ENCODE measurements at regions not wholly inside any gene's neighbourhood (a gene's known extent, or its start where the extent isn't known, plus 50 kb on each side); places are given as distances from the start of the nearest gene placed in this dataset.

DNA sequence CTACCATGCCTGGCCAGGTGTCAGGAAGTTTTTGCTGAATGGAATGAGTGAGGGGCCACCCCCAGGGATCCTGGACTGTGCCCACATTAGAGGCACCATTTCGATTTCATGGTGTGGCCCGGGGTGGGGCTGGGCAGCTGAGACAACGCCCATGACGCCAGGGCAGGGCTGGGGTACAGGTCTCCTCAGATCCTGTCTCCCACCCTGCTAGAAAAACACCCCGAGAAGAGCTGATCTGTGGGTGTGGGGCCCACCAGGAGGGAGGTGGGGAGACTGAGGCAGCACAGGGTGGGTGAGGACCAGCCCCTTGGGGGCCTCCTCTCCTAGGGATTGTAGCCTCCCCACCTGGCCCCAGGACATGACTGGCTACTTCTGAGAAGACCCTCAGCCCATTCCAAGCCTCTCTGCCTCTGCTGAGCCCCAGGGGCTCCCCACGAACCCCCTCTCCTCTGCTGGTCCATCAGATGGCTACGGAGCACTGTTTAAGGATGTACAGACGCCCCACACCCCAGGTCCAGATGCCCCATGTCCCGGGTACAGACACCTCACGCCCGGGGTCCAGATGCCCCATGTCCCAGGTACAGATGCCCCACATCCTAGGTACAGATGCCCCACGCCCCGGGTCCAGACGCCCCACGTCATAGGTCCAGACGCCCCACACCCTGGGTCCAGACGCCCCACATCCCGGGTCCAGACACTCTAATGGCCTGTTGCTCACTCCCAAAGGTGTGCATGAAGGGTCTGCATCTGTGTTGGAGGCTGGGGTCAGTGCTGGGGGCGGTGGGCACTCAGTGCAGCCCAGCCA, 99.4 kb downstream of the MICALL2 start:
- Histone ChIP-seq H3K4me1 (ENCODE audit: low read length) (no peaks in the 10 kb centered on the region), H3K9me2 (replicated peaks; ENCODE audit: insufficient read depth, low read length) (no peaks in the 10 kb centered on the region), H3K4me2 (ENCODE audit: low read depth, low read length) (no peak overlapping the region), H3K27ac (ENCODE audit: low read length) (no peak overlapping the region), H4K20me1 (ENCODE audit: insufficient read depth, low read length) (no peaks in the 10 kb centered on the region), H3F3A (ENCODE audit: insufficient read depth, low read length) (no peaks in the 10 kb centered on the region), H3K4me3 (ENCODE audit: low read length) (no peak overlapping the region), H3K27me3 (replicated peaks; ENCODE audit: insufficient read depth, low read length) (peaks cover 52% of the 10 kb centered on the region), H2AFZ (ENCODE audit: low read length) (no peak overlapping the region), H3K9me3 (replicated peaks; ENCODE audit: insufficient read depth, low read length) (no peaks in the 10 kb centered on the region), H3K9ac (ENCODE audit: low read length) (no peak overlapping the region), H3K36me3 (replicated peaks; ENCODE audit: insufficient read depth, low read length) (no peaks in the 10 kb centered on the region), H3K79me2 (ENCODE audit: low read length) (no peaks in the 10 kb centered on the region)
- DNase-seq = no peak
- TF ChIP-seq, protein P1, sequence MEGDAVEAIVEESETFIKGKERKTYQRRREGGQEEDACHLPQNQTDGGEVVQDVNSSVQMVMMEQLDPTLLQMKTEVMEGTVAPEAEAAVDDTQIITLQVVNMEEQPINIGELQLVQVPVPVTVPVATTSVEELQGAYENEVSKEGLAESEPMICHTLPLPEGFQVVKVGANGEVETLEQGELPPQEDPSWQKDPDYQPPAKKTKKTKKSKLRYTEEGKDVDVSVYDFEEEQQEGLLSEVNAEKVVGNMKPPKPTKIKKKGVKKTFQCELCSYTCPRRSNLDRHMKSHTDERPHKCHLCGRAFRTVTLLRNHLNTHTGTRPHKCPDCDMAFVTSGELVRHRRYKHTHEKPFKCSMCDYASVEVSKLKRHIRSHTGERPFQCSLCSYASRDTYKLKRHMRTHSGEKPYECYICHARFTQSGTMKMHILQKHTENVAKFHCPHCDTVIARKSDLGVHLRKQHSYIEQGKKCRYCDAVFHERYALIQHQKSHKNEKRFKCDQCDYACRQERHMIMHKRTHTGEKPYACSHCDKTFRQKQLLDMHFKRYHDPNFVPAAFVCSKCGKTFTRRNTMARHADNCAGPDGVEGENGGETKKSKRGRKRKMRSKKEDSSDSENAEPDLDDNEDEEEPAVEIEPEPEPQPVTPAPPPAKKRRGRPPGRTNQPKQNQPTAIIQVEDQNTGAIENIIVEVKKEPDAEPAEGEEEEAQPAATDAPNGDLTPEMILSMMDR (IDR thresholded peaks at IDR 0.05; ENCODE audit: low read length) = no peak
- no peak for TF ChIP-seq EZH2 (optimal IDR thresholded peaks at IDR 0.05; ENCODE audit: low read depth, low read length)
- TF ChIP-seq EZH2phosphoT487 (IDR thresholded peaks at IDR 0.05; ENCODE audit: low read length) = no peak

DNA sequence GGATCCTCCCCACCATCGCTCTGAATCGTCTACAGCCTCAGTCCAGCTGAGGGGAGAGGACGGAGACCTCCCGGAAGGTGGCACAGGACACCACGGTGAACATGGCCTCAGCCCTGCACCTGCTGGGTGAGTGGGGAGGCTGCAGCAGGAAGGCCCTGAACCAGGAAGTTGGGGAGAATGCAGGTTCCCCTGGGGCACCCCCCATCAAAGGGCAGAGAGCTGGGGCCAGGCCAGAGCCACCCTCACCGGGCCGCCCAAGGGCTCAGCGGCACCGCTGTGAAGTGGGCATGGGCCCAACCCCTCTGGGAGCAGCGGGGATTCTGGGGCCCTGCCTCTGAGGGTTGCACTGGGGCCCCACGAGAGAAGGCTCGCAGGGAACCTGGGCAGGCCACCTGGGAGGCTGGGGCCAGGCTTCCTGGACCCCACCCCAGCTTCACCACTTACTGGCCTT, 98.7 kb downstream of the MICALL2 start:
- TF ChIP-seq, protein P1 (IDR thresholded peaks at IDR 0.05; ENCODE audit: low read length) = no peak
- TF ChIP-seq EZH2phosphoT487 (IDR thresholded peaks at IDR 0.05; ENCODE audit: low read length) (no peak), EZH2 (optimal IDR thresholded peaks at IDR 0.05; ENCODE audit: low read depth, low read length) (no peak)
- no peaks in the 10 kb centered on the region for H3K4me1 ChIP-seq (ENCODE audit: low read length)
- DNase-seq = no peak

DNA sequence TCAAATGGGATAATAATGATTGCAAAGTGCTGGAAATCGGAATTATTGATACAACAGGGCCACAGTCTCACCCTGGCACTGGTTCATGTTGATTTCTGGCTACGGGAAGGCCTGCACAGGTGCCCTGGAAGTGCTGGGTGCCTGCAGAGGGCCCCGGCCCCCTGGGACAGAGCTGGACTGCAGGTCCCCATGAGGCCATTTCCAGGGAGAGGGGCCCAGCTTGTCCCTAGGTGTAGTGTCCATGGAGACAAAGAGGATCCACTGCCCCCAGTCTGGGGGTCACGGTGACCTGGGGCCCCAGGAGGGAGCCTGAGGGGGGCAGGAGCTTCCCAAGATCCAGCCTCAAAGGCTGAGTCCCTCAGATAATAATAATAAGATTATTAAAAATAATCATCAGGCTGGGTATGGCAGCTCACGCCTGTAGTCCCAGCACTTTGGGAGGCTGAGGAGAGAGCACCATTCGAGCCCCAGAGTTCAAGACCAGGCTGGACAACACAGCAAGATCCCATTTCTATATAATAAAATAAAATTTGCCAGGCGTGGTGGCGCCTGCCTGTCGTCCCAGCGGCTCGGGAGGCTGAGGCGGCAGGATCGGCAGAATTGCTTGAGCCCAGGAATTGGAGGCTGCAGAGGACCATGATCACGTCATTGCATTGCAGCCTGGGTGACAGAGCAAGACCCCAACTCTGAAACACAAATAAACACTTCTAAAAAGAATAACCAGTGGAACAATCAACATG, 98.1 kb downstream of the MICALL2 start:
- Histone ChIP-seq H3K79me2 (ENCODE audit: low read length) (no peaks in the 10 kb centered on the region), H2AFZ (ENCODE audit: low read length) (no peak overlapping the region), H3F3A (ENCODE audit: insufficient read depth, low read length) (no peaks in the 10 kb centered on the region), H3K4me3 (ENCODE audit: low read length) (no peak overlapping the region), H3K27me3 (replicated peaks; ENCODE audit: insufficient read depth, low read length) (peaks cover 52% of the 10 kb centered on the region), H3K9me2 (replicated peaks; ENCODE audit: insufficient read depth, low read length) (no peaks in the 10 kb centered on the region), H3K4me1 (ENCODE audit: low read length) (no peaks in the 10 kb centered on the region), H3K36me3 (replicated peaks; ENCODE audit: insufficient read depth, low read length) (no peaks in the 10 kb centered on the region), H3K9ac (ENCODE audit: low read length) (no peak overlapping the region), H3K27ac (ENCODE audit: low read length) (no peak overlapping the region), H3K4me2 (ENCODE audit: low read depth, low read length) (no peak overlapping the region), H3K9me3 (replicated peaks; ENCODE audit: insufficient read depth, low read length) (no peaks in the 10 kb centered on the region), H4K20me1 (ENCODE audit: insufficient read depth, low read length) (no peaks in the 10 kb centered on the region)
- no peak for DNase-seq
- TF ChIP-seq EZH2phosphoT487 (IDR thresholded peaks at IDR 0.05; ENCODE audit: low read length) = no peak
- no peak for TF ChIP-seq EZH2 (optimal IDR thresholded peaks at IDR 0.05; ENCODE audit: low read depth, low read length)
- TF ChIP-seq, protein P1 (IDR thresholded peaks at IDR 0.05; ENCODE audit: low read length) = no peak

More for the DNA sequence above, 98.7 kb downstream of the MICALL2 start:
- H3K9me2 ChIP-seq (replicated peaks; ENCODE audit: insufficient read depth, low read length) = no peaks in the 10 kb centered on the region
- peaks cover 52% of the 10 kb centered on the region for H3K27me3 ChIP-seq (replicated peaks; ENCODE audit: insufficient read depth, low read length)
- H3F3A ChIP-seq (ENCODE audit: insufficient read depth, low read length) = no peaks in the 10 kb centered on the region
- H3K9me3 ChIP-seq (replicated peaks; ENCODE audit: insufficient read depth, low read length) = no peaks in the 10 kb centered on the region
- no peak overlapping the region for H3K27ac ChIP-seq (ENCODE audit: low read length)
- H2AFZ ChIP-seq (ENCODE audit: low read length) = no peak overlapping the region
- no peak overlapping the region for H3K4me2 ChIP-seq (ENCODE audit: low read depth, low read length)
- H3K36me3 ChIP-seq (replicated peaks; ENCODE audit: insufficient read depth, low read length) = no peaks in the 10 kb centered on the region
- H3K4me3 ChIP-seq (ENCODE audit: low read length) = no peak overlapping the region
- H4K20me1 ChIP-seq (ENCODE audit: insufficient read depth, low read length) = no peaks in the 10 kb centered on the region
- H3K9ac ChIP-seq (ENCODE audit: low read length) = no peak overlapping the region
- H3K79me2 ChIP-seq (ENCODE audit: low read length) = no peaks in the 10 kb centered on the region
